Calu3 (cell line): ENCODE measurements at regions not wholly inside any gene's neighbourhood (a gene's known extent, or its start where the extent isn't known, plus 50 kb on each side); places are given as distances from the start of the nearest gene placed in this dataset.
A peak's percentile ranks its signal among the peaks of the same experiment; 100 is the strongest.

Source experiments
- BruUV-seq: library from RNA; stranded (reverse); fragments of 400-500 nt; replicated peaks from 2 replicates; lab custom pipeline; 2021; lab: Mats Ljungman, UMichigan
- CTCF ChIA-PET: fragments of 300-600 bp; sonication (Branson Sonifier 250); formaldehyde crosslinking; loops from one replicate; lab custom pipeline; 2022; ENCODE audit warnings: antibody characterized with exemption; lab: Charles Lee
- DNase-seq: peaks from one replicate; pipeline ENCODE4 v3.0.0; 2022
- H3K27ac Mint-ChIP-seq: one replicate; pipeline ENCODE4 v1.8.0; 2022; ENCODE audit warnings: mixed read lengths; ENCODE audit not compliant: unreplicated experiment
- H3K27me3 Mint-ChIP-seq: one replicate; pipeline ENCODE4 v1.8.0; 2022; ENCODE audit warnings: mixed read lengths; ENCODE audit not compliant: unreplicated experiment
- H3K36me3 Mint-ChIP-seq: one replicate; pipeline ENCODE4 v1.8.0; 2022; ENCODE audit warnings: mild to moderate bottlenecking, moderate library complexity, mixed read lengths; ENCODE audit not compliant: insufficient read depth, unreplicated experiment
- H3K4me1 Mint-ChIP-seq: one replicate; pipeline ENCODE4 v1.8.0; 2022; ENCODE audit warnings: mild to moderate bottlenecking, low read depth, mixed read lengths; ENCODE audit not compliant: unreplicated experiment
- H3K4me3 Mint-ChIP-seq: one replicate; pipeline ENCODE4 v1.8.0; 2022; ENCODE audit warnings: mild to moderate bottlenecking, low read depth, moderate library complexity, mixed read lengths; ENCODE audit not compliant: unreplicated experiment
- H3K9me3 Mint-ChIP-seq: one replicate; pipeline ENCODE4 v1.8.0; 2022; ENCODE audit warnings: low read depth, mixed read lengths; ENCODE audit not compliant: unreplicated experiment
- CTCF ChIP-seq: fragments of 200-600 bp; IDR thresholded peaks from one replicate; pipeline ENCODE4 v1.8.0; 2022; ENCODE audit warnings: antibody characterized with exemption; ENCODE audit not compliant: unreplicated experiment
- intact Hi-C: fragments of 100-400 bp; cut with micrococcal nuclease; formaldehyde crosslinking; loops from one replicate; pipeline ENCODE4 v1.10.0; 2022; ENCODE audit not compliant: unreplicated experiment

GRCh38 chr6:26149240-26149639, 62.0 kb downstream of the HFE start:
- CTCF ChIA-PET = no interaction called here
- Mint-ChIP-seq H3K4me3 (no peak overlapping the region), H3K4me1 (peaks cover 43% of the 10 kb centered on the region), H3K27ac (peak overlapping the region; percentile 48), H3K9me3 (no peaks in the 10 kb centered on the region), H3K36me3 (peaks cover 15% of the 10 kb centered on the region), H3K27me3 (no peaks in the 10 kb centered on the region)
- DNase-seq = no peak
- no TSS peak for BruUV-seq
- TF ChIP-seq CTCF = no peak
- intact Hi-C loops = no loop called here

GRCh38 chr6:26152226-26153101, 65.2 kb downstream of the HFE start:
- Mint-ChIP-seq H3K4me3 (no peak overlapping the region), H3K9me3 (no peaks in the 10 kb centered on the region), H3K4me1 (peaks cover 59% of the 10 kb centered on the region), H3K27me3 (peaks cover 6% of the 10 kb centered on the region), H3K27ac (peak overlapping the region; percentile 87), H3K36me3 (peaks cover 43% of the 10 kb centered on the region)
- intact Hi-C loops = no loop called here
- DNase-seq = peak; percentile 55
- CTCF ChIA-PET = no interaction called here
- no peak for TF ChIP-seq CTCF
- BruUV-seq = no TSS peak

- intact Hi-C loops = no loop called here
- H3K9me3 Mint-ChIP-seq = no peaks in the 10 kb centered on the region
- peak; percentile 48 for DNase-seq
- peak overlapping the region; percentile 85 for H3K4me3 Mint-ChIP-seq
- BruUV-seq = no TSS peak
- TF ChIP-seq CTCF = no peak
- peak overlapping the region; percentile 100 for H3K27ac Mint-ChIP-seq
- H3K36me3 Mint-ChIP-seq = peaks cover 72% of the 10 kb centered on the region
- H3K27me3 Mint-ChIP-seq = peaks cover 17% of the 10 kb centered on the region
- peaks cover 56% of the 10 kb centered on the region for H3K4me1 Mint-ChIP-seq
- CTCF ChIA-PET = interaction anchor here (0.5 to 1.7 kb wide), 4 partner anchors 8 to 32 kb away, joined by 3 to 8 read pairs (median 4); a partner anchor contains a TSS
Observed at GRCh38 chr6:26155061-26155930, 68.1 kb downstream of the HFE start.

- TSS peak; percentile 83 for BruUV-seq
- Mint-ChIP-seq H3K36me3 (peaks cover 78% of the 10 kb centered on the region), H3K4me3 (peak overlapping the region; percentile 85), H3K27ac (peak overlapping the region; percentile 100), H3K9me3 (no peaks in the 10 kb centered on the region), H3K27me3 (peaks cover 17% of the 10 kb centered on the region), H3K4me1 (peaks cover 51% of the 10 kb centered on the region)
- CTCF ChIA-PET = interaction anchor here (0.5 to 3.6 kb wide), 6 partner anchors 27 to 59 kb away, joined by 3 to 17 read pairs (median 4); a partner anchor contains a TSS
- intact Hi-C loops = no loop called here
- peak; percentile 93 for DNase-seq
- TF ChIP-seq CTCF = no peak
Observed at GRCh38 chr6:26156105-26156849, 69.0 kb downstream of the HFE start.
